ENCODE measurements at regions not wholly inside any gene's neighbourhood (a gene's known extent, or its start where the extent isn't known, plus 50 kb on each side); places are given as distances from the start of the nearest gene placed in this dataset.

DNA sequence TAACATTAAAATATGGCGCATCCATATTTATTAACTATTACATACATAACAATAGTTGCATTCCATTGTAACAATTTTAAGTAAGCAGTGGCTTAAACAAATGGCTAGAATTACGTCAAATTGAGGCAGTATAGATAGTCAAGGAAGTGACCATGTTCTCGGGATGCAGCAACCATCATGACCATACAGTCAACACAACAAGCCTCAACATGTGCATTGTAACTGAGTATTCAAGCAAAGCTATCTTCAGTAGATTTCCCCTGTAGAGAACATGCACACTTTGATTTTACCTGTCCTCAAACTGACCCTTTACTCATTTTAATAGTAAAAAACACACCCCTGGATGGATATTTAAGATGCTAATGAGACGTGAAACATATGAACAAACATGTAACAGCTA lies 356.4 kb downstream of the HINT1 start:
- H3K79me2 ChIP-seq (ENCODE audit: control insufficient read depth, insufficient read depth, low read length) = no peaks in the 10 kb centered on the region
- FAIRE-seq (no peak), ATAC-seq (no peak), DNase-seq (ENCODE audit: extremely low read depth in 1 of 4, low spot score in 3 of 4) (no peak)
- 2% methylated on average over 4 of the region's 4 CpGs for whole genome bisulfite sequencing (ENCODE audit: insufficient coverage, low coverage, missing lambda C conversion rate)
- TF ChIP-seq ZNF124 (CRISPR knock-in tag; IDR thresholded peaks at IDR 0.05) = no peak
- TF ChIP-seq ZC3H8 (IDR thresholded peaks at IDR 0.05) = no peak
- TF ChIP-seq, protein P1, sequence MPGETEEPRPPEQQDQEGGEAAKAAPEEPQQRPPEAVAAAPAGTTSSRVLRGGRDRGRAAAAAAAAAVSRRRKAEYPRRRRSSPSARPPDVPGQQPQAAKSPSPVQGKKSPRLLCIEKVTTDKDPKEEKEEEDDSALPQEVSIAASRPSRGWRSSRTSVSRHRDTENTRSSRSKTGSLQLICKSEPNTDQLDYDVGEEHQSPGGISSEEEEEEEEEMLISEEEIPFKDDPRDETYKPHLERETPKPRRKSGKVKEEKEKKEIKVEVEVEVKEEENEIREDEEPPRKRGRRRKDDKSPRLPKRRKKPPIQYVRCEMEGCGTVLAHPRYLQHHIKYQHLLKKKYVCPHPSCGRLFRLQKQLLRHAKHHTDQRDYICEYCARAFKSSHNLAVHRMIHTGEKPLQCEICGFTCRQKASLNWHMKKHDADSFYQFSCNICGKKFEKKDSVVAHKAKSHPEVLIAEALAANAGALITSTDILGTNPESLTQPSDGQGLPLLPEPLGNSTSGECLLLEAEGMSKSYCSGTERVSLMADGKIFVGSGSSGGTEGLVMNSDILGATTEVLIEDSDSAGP (CRISPR knock-in tag; IDR thresholded peaks at IDR 0.05) = no peak
- TF ChIP-seq ZZZ3 (IDR thresholded peaks at IDR 0.05) = no peak
- TF ChIP-seq SLC30A9 (CRISPR knock-in tag; IDR thresholded peaks at IDR 0.05) = no peak
- TF ChIP-seq, protein P2, sequence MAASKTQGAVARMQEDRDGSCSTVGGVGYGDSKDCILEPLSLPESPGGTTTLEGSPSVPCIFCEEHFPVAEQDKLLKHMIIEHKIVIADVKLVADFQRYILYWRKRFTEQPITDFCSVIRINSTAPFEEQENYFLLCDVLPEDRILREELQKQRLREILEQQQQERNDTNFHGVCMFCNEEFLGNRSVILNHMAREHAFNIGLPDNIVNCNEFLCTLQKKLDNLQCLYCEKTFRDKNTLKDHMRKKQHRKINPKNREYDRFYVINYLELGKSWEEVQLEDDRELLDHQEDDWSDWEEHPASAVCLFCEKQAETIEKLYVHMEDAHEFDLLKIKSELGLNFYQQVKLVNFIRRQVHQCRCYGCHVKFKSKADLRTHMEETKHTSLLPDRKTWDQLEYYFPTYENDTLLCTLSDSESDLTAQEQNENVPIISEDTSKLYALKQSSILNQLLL (CRISPR knock-in tag; IDR thresholded peaks at IDR 0.05; ENCODE audit: borderline replicate concordance) = no peak
- no peak for TF ChIP-seq RB1 (IDR thresholded peaks at IDR 0.05; ENCODE audit: low read depth)
- no peak for TF ChIP-seq XRCC3 (IDR thresholded peaks at IDR 0.05)
- no peak for TF ChIP-seq NRF1 (conservative IDR thresholded peaks at IDR 0.05 in 1 of 2, IDR thresholded peaks at IDR 0.05 in 1 of 2)
- TF ChIP-seq, protein P3, sequence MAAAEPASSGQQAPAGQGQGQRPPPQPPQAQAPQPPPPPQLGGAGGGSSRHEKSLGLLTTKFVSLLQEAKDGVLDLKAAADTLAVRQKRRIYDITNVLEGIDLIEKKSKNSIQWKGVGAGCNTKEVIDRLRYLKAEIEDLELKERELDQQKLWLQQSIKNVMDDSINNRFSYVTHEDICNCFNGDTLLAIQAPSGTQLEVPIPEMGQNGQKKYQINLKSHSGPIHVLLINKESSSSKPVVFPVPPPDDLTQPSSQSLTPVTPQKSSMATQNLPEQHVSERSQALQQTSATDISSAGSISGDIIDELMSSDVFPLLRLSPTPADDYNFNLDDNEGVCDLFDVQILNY (CRISPR knock-in tag; IDR thresholded peaks at IDR 0.05) = no peak
- TF ChIP-seq, protein P4, sequence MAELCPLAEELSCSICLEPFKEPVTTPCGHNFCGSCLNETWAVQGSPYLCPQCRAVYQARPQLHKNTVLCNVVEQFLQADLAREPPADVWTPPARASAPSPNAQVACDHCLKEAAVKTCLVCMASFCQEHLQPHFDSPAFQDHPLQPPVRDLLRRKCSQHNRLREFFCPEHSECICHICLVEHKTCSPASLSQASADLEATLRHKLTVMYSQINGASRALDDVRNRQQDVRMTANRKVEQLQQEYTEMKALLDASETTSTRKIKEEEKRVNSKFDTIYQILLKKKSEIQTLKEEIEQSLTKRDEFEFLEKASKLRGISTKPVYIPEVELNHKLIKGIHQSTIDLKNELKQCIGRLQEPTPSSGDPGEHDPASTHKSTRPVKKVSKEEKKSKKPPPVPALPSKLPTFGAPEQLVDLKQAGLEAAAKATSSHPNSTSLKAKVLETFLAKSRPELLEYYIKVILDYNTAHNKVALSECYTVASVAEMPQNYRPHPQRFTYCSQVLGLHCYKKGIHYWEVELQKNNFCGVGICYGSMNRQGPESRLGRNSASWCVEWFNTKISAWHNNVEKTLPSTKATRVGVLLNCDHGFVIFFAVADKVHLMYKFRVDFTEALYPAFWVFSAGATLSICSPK (IDR thresholded peaks at IDR 0.05; ENCODE audit: borderline replicate concordance) = no peak
- H3K9ac ChIP-seq (ENCODE audit: insufficient read depth in 1 of 2, low read depth in 2 of 2, low read length in 2 of 2) = no peak overlapping the region
- no peak overlapping the region for H3K4me2 ChIP-seq (ENCODE audit: insufficient read depth, low read length)
- H3K27ac ChIP-seq (ENCODE audit: extremely low read depth, low read depth, low read length) = no peak overlapping the region
- ChIA-PET CTCF (ENCODE audit: low intra/inter-chr PET ratio) (no interaction called here), POLR2A (interaction anchor here (0.7 kb wide), 1 partner anchor 302 kb away, joined by 3 read pairs; no protein-coding TSS in a partner anchor)
- H3K9me3 ChIP-seq (replicated peaks; ENCODE audit: control insufficient read depth, insufficient read depth, low read depth, low read length) = no peaks in the 10 kb centered on the region
- H4K20me1 ChIP-seq (replicated peaks; ENCODE audit: control insufficient read depth, insufficient read depth, low read length) = no peaks in the 10 kb centered on the region
- intact Hi-C loops (cut with micrococcal nuclease) (no loop called here), in situ Hi-C loops (cut with MboI) (no loop called here)
- no peaks in the 10 kb centered on the region for H3K27me3 ChIP-seq (ENCODE audit: control insufficient read depth in 2 of 2, insufficient read depth in 2 of 2, low read length in 2 of 2)
- no peaks in the 10 kb centered on the region for H3K9me1 ChIP-seq (ENCODE audit: control insufficient read depth, insufficient read depth, low read length)
- H3K4me1 ChIP-seq (replicated peaks in 1 of 2; ENCODE audit: control insufficient read depth in 2 of 2, insufficient read depth in 2 of 2, low read length in 2 of 2) = no peaks in the 10 kb centered on the region
- no peaks in the 10 kb centered on the region for H3K36me3 ChIP-seq (ENCODE audit: control insufficient read depth, insufficient read depth, low read length)
- no peak overlapping the region for H3K4me3 ChIP-seq
- no peak overlapping the region for H2AFZ ChIP-seq (ENCODE audit: low read depth, low read length)
- no TSS peak for BruUV-seq (replicated peaks)
